GM06990 (cell line): ENCODE measurements at regions not wholly inside any gene's neighbourhood (a gene's known extent, or its start where the extent isn't known, plus 50 kb on each side); places are given as distances from the start of the nearest gene placed in this dataset.

Experiments
- DNase-seq: peaks from one replicate; pipeline ENCODE4 v3.0.0-alpha.2; 2011; ENCODE audit not compliant: insufficient read length; ENCODE audit errors: extremely low read depth
- H3K27me3 ChIP-seq: replicated peaks from 2 replicates; pipeline ENCODE4 v1.6.0; 2011; ENCODE audit warnings: low read length; ENCODE audit not compliant: control insufficient read depth, insufficient read depth
- H3K36me3 ChIP-seq: 2 replicates; pipeline ENCODE4 v1.5.1; 2011; ENCODE audit warnings: low read length; ENCODE audit not compliant: control insufficient read depth, insufficient read depth
- H3K4me3 ChIP-seq: replicated peaks from 2 replicates; pipeline ENCODE4 v1.5.1; 2011; ENCODE audit warnings: low read depth, mild to moderate bottlenecking, control low read depth, low read length
- CTCF ChIP-seq: IDR thresholded peaks from 2 replicates; pipeline ENCODE4 v1.5.1; 2011; ENCODE audit warnings: low read length, control low read depth, mild to moderate bottlenecking, inconsistent platforms; ENCODE audit not compliant: insufficient read depth, poor library complexity, severe bottlenecking

DNA sequence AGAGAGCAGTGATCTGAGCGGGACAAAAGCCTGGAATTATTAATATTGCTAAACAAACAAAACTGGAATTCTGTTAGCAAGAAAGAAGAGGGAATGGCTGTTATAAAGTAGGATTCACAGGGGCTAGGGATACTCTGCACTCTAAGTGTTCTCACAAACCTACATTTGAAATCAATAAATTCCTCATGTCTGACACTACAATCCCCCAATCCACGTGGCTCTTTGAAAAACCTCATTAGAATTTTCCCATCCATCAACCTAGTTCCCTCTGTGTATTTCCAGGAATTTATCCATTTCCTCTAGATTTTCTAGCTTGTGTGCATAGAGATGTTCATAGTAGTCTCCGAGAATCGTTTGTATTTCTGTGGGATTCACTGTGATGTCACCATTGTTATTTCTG, 307.5 kb downstream of the RBM26 start:
- no peak for TF ChIP-seq CTCF
- DNase-seq: no peak
- Histone ChIP-seq H3K27me3 (no peaks in the 10 kb centered on the region), H3K4me3 (no peak overlapping the region), H3K36me3 (no peaks in the 10 kb centered on the region)

GRCh38 chr13:79097201-79097600, 308.9 kb downstream of the RBM26 start:
- no peak for TF ChIP-seq CTCF
- no peak for DNase-seq
- no peaks in the 10 kb centered on the region for H3K27me3 ChIP-seq
- no peaks in the 10 kb centered on the region for H3K36me3 ChIP-seq
- no peak overlapping the region for H3K4me3 ChIP-seq

DNA sequence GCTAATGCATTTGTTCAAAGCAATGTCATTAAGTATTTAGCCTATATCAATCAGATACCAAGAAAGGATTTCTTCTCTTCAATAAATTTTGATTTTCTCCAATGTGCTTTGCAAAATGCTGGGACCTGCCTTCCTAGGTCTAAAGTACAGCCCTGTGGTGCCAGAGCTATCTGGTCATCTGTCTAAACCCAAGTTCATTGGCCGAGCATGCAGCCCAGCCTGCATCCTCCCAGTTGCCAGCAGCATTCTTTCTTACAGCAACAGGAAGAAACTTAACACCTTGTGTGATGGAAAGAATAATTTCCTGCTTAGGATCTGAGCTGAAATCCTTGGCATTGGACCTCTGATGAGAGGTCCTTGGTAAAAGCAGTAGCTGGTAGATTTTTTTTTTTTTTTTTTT, 310.0 kb downstream of the RBM26 start:
- no peak overlapping the region for H3K4me3 ChIP-seq
- no peaks in the 10 kb centered on the region for H3K27me3 ChIP-seq
- no peak for DNase-seq
- no peaks in the 10 kb centered on the region for H3K36me3 ChIP-seq
- no peak for TF ChIP-seq CTCF

GRCh38 chr13:79090552-79091124, 315.4 kb downstream of the RBM26 start:
- Histone ChIP-seq H3K27me3 (no peaks in the 10 kb centered on the region), H3K36me3 (no peaks in the 10 kb centered on the region), H3K4me3 (no peak overlapping the region)
- no peak for DNase-seq
- no peak for TF ChIP-seq CTCF

DNA sequence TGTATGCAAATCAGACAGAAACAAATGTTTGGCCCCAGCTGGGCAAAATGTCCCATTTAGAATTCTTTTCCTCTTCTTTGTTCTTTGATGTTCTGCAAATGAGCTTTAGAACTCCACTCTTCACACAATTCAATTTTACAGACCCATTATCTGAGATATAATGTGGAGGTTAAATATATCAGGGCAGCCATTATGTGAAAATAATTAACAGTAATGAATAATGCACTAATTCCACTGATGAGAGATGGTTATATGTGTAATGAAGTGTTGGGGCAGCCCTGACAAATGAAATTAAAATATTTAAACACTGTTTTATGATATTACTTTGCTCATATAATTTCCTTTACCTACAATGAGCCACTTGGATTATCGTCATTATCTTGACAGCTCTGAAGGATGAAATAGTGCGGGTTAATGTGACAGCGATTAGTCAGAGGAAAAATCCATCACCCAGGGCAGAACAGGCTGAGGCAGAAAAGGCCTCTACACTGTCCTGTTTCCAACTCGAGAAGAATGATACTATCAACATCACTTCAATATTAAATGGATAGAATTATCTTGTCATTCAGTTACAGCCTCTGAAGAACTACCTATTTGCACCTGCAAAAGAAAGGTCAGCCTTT, 321.1 kb downstream of the RBM26 start:
- TF ChIP-seq CTCF: no peak
- H3K36me3 ChIP-seq: no peaks in the 10 kb centered on the region
- H3K4me3 ChIP-seq: no peak overlapping the region
- DNase-seq: no peak
- H3K27me3 ChIP-seq: no peaks in the 10 kb centered on the region

GRCh38 chr13:79081942-79082341, 324.1 kb downstream of the RBM26 start:
- no peak for TF ChIP-seq CTCF
- Histone ChIP-seq H3K36me3 (no peaks in the 10 kb centered on the region), H3K27me3 (no peaks in the 10 kb centered on the region), H3K4me3 (no peak overlapping the region)
- no peak for DNase-seq
